Gastroesophageal sphincter (tissue), 4 donors: ENCODE measurements at regions not wholly inside any gene's neighbourhood (a gene's known extent, or its start where the extent isn't known, plus 50 kb on each side); places are given as distances from the start of the nearest gene placed in this dataset.
"Not testable (repeated sequence)": the region's sequence is repeated elsewhere in the genome, so short reads cannot be mapped to it uniquely, and the experiment has no call there.

Source experiments
- ATAC-seq: fragments of 150-250 bp; one replicate; pipeline ENCODE4 v1.9.1; 2016; ENCODE audit warnings: mild to moderate bottlenecking, moderate library complexity
- H3K27ac ChIP-seq, 4 donors: fragments of 200-600 bp; sonication (generic) in 3 of 4; 1 replicate in 3 of 4; 2 replicates in 1 of 4; pipeline ENCODE4 v1.5.1; 2016 to 2019
- H3K27me3 ChIP-seq: fragments of 200-600 bp; sonication (generic); one replicate; pipeline ENCODE4 v1.5.1; 2019
- H3K36me3 ChIP-seq, 2 donors: fragments of 200-600 bp; sonication (generic); one replicate each; pipeline ENCODE4 v1.5.1; 2019; ENCODE audit warnings: control low read depth in 1 of 2
- H3K4me1 ChIP-seq, 3 donors: fragments of 200-600 bp; sonication (generic); 1 replicate in 2 of 3; 2 replicates in 1 of 3; pipeline ENCODE4 v1.5.1; 2016 to 2019; ENCODE audit warnings: control low read depth in 2 of 3
- H3K4me3 ChIP-seq, 2 donors: fragments of 200-600 bp; sonication (generic); one replicate each; pipeline ENCODE4 v1.5.1; 2019; ENCODE audit warnings: mild to moderate bottlenecking in 1 of 2, moderate library complexity in 1 of 2
- H3K9me3 ChIP-seq, 3 donors: fragments of 200-600 bp; sonication (generic); one replicate each; pipeline ENCODE4 v1.5.1; 2017 to 2019; ENCODE audit warnings: control low read depth in 2 of 3
- CTCF ChIP-seq, 4 experiments: fragments of 200-600 bp in 2 of 4; fragments of 450-650 bp in 2 of 4; sonication (generic) in 1 of 4; IDR thresholded peaks; one replicate each; pipeline ENCODE4 v1.5.1; 2017 to 2019; ENCODE audit warnings: antibody characterized with exemption in 4 of 4, mild to moderate bottlenecking in 2 of 4, moderate library complexity in 2 of 4
- EP300 ChIP-seq: sonication (generic); formaldehyde crosslinking; IDR thresholded peaks from one replicate; pipeline ENCODE4 v1.6.1; 2017; ENCODE audit warnings: antibody characterized with exemption, mild to moderate bottlenecking
- POLR2A ChIP-seq, 2 donors: fragments of 450-650 bp; IDR thresholded peaks; one replicate each; pipeline ENCODE4 v1.6.1; 2017; ENCODE audit warnings: antibody characterized with exemption in 2 of 2, mild to moderate bottlenecking in 2 of 2, moderate library complexity in 1 of 2
- POLR2AphosphoS5 ChIP-seq: sonication (generic); formaldehyde crosslinking; IDR thresholded peaks from one replicate; pipeline ENCODE4 v1.6.1; 2017; ENCODE audit warnings: antibody characterized with exemption
- WGBS, 2 donors: methylation state at CpG; one replicate each; pipeline ENCODE4 v1.1.5; 2018; ENCODE audit warnings: low coverage in 1 of 2; 5-methylcytosine and 5-hydroxymethylcytosine counted together

- H3K27ac ChIP-seq = no peak overlapping the region
- H3K4me3 ChIP-seq = no peak overlapping the region
- no peaks in the 10 kb centered on the region for H3K4me1 ChIP-seq
- WGBS, 2 donors = 63% methylated on average over 3 of the region's 3 CpGs; no CpG with 5 or more reads in 1 of the 2 donors
- no peaks in the 10 kb centered on the region for H3K27me3 ChIP-seq
- no peaks in the 10 kb centered on the region for H3K36me3 ChIP-seq
- no peak for ATAC-seq
- H3K9me3 ChIP-seq = no peaks in the 10 kb centered on the region
- TF ChIP-seq POLR2AphosphoS5 (no peak), EP300 (no peak), CTCF (IDR thresholded peaks at IDR 0.05) (no peak), POLR2A (IDR thresholded peaks at IDR 0.05) (no peak)
Measured at GRCh38 chrX:25096522-25097045, 80.8 kb upstream of the ARX start.

GRCh38 chrX:25091152-25091551 lies 75.4 kb upstream of the ARX start:
- not testable (repeated sequence) for ATAC-seq, H3K4me1 ChIP-seq, H3K9me3 ChIP-seq, H3K36me3 ChIP-seq, H3K27ac ChIP-seq, H3K27me3 ChIP-seq, H3K4me3 ChIP-seq
- 18 to 100% methylated on average over 1 of the region's 1 CpG for WGBS, 2 donors

- Histone ChIP-seq H3K36me3 (no peaks in the 10 kb centered on the region), H3K4me3 (no peak overlapping the region), H3K27me3 (no peaks in the 10 kb centered on the region), H3K9me3 (peaks cover 0 to 6% (median 0%) of the 10 kb centered on the region in 3 donors), H3K27ac (no peak overlapping the region), H3K4me1 (no peaks in the 10 kb centered on the region)
- no peak for ATAC-seq
- TF ChIP-seq POLR2A (IDR thresholded peaks at IDR 0.05) (no peak), CTCF (IDR thresholded peaks at IDR 0.05) (no peak), EP300 (no peak), POLR2AphosphoS5 (no peak)
- WGBS, 2 donors = 80 to 100% methylated on average over 1 of the region's 1 CpG
Measured at GRCh38 chrX:25084446-25084845, 68.7 kb upstream of the ARX start.

GRCh38 chrX:25083661-25084060 lies 67.9 kb upstream of the ARX start:
- Histone ChIP-seq H3K4me1 (no peaks in the 10 kb centered on the region), H3K4me3 (no peak overlapping the region), H3K9me3 (peaks cover 0 to 6% (median 0%) of the 10 kb centered on the region in 3 donors), H3K27ac (no peak overlapping the region), H3K36me3 (no peaks in the 10 kb centered on the region), H3K27me3 (no peaks in the 10 kb centered on the region)
- WGBS, 2 donors = 89% methylated on average over 1 of the region's 3 CpGs; no CpG with 5 or more reads in 1 of the 2 donors
- no peak for ATAC-seq
- no peak for TF ChIP-seq EP300
- no peak for TF ChIP-seq POLR2A (IDR thresholded peaks at IDR 0.05)
- no peak for TF ChIP-seq CTCF (IDR thresholded peaks at IDR 0.05)
- no peak for TF ChIP-seq POLR2AphosphoS5

GRCh38 chrX:25079020-25079419 lies 63.3 kb upstream of the ARX start:
- no peak overlapping the region for H3K4me3 ChIP-seq
- H3K27me3 ChIP-seq = no peaks in the 10 kb centered on the region
- H3K9me3 ChIP-seq = no peaks in the 10 kb centered on the region
- no peaks in the 10 kb centered on the region for H3K4me1 ChIP-seq
- no peak for TF ChIP-seq CTCF (IDR thresholded peaks at IDR 0.05)
- no peak for TF ChIP-seq EP300
- no peak for TF ChIP-seq POLR2A (IDR thresholded peaks at IDR 0.05)
- TF ChIP-seq POLR2AphosphoS5 = no peak
- 45 to 71% methylated on average over 2 to 3 of the region's 3 CpGs for WGBS, 2 donors
- no peaks in the 10 kb centered on the region for H3K36me3 ChIP-seq
- no peak overlapping the region for H3K27ac ChIP-seq
- ATAC-seq = no peak
